ENCODE measurements at regions not wholly inside any gene's neighbourhood (a gene's known extent, or its start where the extent isn't known, plus 50 kb on each side); places are given as distances from the start of the nearest gene placed in this dataset.
A peak's percentile ranks its signal among the peaks of the same experiment; 100 is the strongest.

GRCh38 chr14:53814392-53814791, 142.2 kb downstream of the BMP4 start:
- Histone ChIP-seq H4K20me1 (replicated peaks; ENCODE audit: insufficient read depth) (no peaks in the 10 kb centered on the region), H3K4me3 (no peak overlapping the region), H3K27ac (ENCODE audit: low read depth) (no peak overlapping the region), H3F3A (replicated peaks; ENCODE audit: low read depth) (no peaks in the 10 kb centered on the region), H3K27me3 (ENCODE audit: insufficient read depth) (no peaks in the 10 kb centered on the region), H3K4me1 (ENCODE audit: insufficient read depth) (no peaks in the 10 kb centered on the region), H3K79me2 (replicated peaks; ENCODE audit: insufficient read depth) (no peaks in the 10 kb centered on the region), H3K4me2 (no peak overlapping the region), H3K36me3 (ENCODE audit: insufficient read depth) (no peaks in the 10 kb centered on the region), H2AFZ (no peak overlapping the region), H3K9me2 (ENCODE audit: insufficient read depth) (no peaks in the 10 kb centered on the region; the same call in 1 of the 2 replicates)
- Mint-ChIP-seq H3K36me3 (ENCODE audit: low read depth) (no peaks in the 10 kb centered on the region), H3K4me1 (no peaks in the 10 kb centered on the region), H3K27ac (no peak overlapping the region), H3K27me3 (ENCODE audit: insufficient read depth, low read depth, poor library complexity) (no peaks in the 10 kb centered on the region), H3K9me3 (no peaks in the 10 kb centered on the region; the same call in 2 of the 3 replicates), H3K4me3 (no peak overlapping the region)
- no peak for TF ChIP-seq CTCF (conservative IDR thresholded peaks at IDR 0.05; ENCODE audit: low read depth in 2 of 2)
- TF ChIP-seq EZH2phosphoT487 (IDR thresholded peaks at IDR 0.05; ENCODE audit: unreplicated experiment): no peak
- TF ChIP-seq JUNB (IDR thresholded peaks at IDR 0.05; ENCODE audit: unreplicated experiment): no peak
- TF ChIP-seq ZNF331 (CRISPR knock-in tag; IDR thresholded peaks at IDR 0.05; ENCODE audit: low read depth): no peak
- no peak for TF ChIP-seq EZH2 (IDR thresholded peaks at IDR 0.05; ENCODE audit: low read depth, unreplicated experiment)
- TF ChIP-seq, protein P1, sequence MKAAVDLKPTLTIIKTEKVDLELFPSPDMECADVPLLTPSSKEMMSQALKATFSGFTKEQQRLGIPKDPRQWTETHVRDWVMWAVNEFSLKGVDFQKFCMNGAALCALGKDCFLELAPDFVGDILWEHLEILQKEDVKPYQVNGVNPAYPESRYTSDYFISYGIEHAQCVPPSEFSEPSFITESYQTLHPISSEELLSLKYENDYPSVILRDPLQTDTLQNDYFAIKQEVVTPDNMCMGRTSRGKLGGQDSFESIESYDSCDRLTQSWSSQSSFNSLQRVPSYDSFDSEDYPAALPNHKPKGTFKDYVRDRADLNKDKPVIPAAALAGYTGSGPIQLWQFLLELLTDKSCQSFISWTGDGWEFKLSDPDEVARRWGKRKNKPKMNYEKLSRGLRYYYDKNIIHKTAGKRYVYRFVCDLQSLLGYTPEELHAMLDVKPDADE (IDR thresholded peaks at IDR 0.05): no peak
- TF ChIP-seq, protein P2, sequence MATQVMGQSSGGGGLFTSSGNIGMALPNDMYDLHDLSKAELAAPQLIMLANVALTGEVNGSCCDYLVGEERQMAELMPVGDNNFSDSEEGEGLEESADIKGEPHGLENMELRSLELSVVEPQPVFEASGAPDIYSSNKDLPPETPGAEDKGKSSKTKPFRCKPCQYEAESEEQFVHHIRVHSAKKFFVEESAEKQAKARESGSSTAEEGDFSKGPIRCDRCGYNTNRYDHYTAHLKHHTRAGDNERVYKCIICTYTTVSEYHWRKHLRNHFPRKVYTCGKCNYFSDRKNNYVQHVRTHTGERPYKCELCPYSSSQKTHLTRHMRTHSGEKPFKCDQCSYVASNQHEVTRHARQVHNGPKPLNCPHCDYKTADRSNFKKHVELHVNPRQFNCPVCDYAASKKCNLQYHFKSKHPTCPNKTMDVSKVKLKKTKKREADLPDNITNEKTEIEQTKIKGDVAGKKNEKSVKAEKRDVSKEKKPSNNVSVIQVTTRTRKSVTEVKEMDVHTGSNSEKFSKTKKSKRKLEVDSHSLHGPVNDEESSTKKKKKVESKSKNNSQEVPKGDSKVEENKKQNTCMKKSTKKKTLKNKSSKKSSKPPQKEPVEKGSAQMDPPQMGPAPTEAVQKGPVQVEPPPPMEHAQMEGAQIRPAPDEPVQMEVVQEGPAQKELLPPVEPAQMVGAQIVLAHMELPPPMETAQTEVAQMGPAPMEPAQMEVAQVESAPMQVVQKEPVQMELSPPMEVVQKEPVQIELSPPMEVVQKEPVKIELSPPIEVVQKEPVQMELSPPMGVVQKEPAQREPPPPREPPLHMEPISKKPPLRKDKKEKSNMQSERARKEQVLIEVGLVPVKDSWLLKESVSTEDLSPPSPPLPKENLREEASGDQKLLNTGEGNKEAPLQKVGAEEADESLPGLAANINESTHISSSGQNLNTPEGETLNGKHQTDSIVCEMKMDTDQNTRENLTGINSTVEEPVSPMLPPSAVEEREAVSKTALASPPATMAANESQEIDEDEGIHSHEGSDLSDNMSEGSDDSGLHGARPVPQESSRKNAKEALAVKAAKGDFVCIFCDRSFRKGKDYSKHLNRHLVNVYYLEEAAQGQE (IDR thresholded peaks at IDR 0.05; ENCODE audit: unreplicated experiment): no peak
- TF ChIP-seq POLR2AphosphoS5 (IDR thresholded peaks at IDR 0.05; ENCODE audit: low read depth): no peak
- DNase-seq (ENCODE audit: low spot score) (no peak), ATAC-seq (no peak)

DNA sequence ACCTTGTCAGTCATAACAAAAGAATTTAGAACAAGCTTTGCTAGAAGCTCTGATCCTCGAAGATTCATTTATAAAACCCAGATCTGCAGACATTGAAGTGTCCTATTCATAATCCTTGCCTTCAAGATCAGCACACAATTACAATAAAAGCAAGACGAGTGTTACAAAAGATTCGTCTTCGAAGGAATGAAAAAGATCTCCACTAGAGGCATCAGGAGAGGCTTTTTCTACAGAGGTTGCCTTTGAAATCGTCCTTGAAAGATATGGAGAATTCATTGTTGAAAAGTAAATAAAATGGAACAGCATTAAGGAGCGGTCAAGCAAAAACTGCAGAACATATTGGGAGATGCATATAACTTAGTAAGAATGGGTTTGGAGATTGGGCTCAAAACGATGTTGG, 146.4 kb downstream of the BMP4 start:
- no peak overlapping the region for H3K27ac Mint-ChIP-seq
- Histone ChIP-seq H3K36me3 (ENCODE audit: insufficient read depth) (no peaks in the 10 kb centered on the region), H3F3A (replicated peaks; ENCODE audit: low read depth) (no peaks in the 10 kb centered on the region), H3K4me3 (no peak overlapping the region), H4K20me1 (replicated peaks; ENCODE audit: insufficient read depth) (no peaks in the 10 kb centered on the region), H3K79me2 (replicated peaks; ENCODE audit: insufficient read depth) (no peaks in the 10 kb centered on the region), H3K4me1 (ENCODE audit: insufficient read depth) (no peaks in the 10 kb centered on the region), H2AFZ (no peak overlapping the region), H3K27me3 (ENCODE audit: insufficient read depth) (no peaks in the 10 kb centered on the region), H3K9me2 (ENCODE audit: insufficient read depth) (no peaks in the 10 kb centered on the region; the same call in 1 of the 2 replicates), H3K4me2 (no peak overlapping the region), H3K27ac (ENCODE audit: low read depth) (no peak overlapping the region)
- H3K27me3 Mint-ChIP-seq (ENCODE audit: insufficient read depth, low read depth, poor library complexity): peaks cover 1% of the 10 kb centered on the region
- TF ChIP-seq NANOG (IDR thresholded peaks at IDR 0.05; ENCODE audit: borderline replicate concordance): no peak
- no peaks in the 10 kb centered on the region; the same call in 2 of the 3 replicates for H3K4me1 Mint-ChIP-seq
- no peak overlapping the region for H3K4me3 Mint-ChIP-seq
- no peaks in the 10 kb centered on the region for H3K9me3 Mint-ChIP-seq
- DNase-seq (ENCODE audit: low spot score) (peak; percentile 8), ATAC-seq (no peak)
- no peaks in the 10 kb centered on the region for H3K36me3 Mint-ChIP-seq (ENCODE audit: low read depth)

All from GM23338 (cell line).